B cell (primary cell): ENCODE measurements at regions not wholly inside any gene's neighbourhood (a gene's known extent, or its start where the extent isn't known, plus 50 kb on each side); places are given as distances from the start of the nearest gene placed in this dataset.

Experiments used
- ATAC-seq: fragments of 200-7000 bp; cut with Tn5 transposase; one replicate; pipeline ENCODE4 v1.10.0; 2021; ENCODE audit warnings: low read depth, mild to moderate bottlenecking, moderate number of reproducible peaks, moderate library complexity
- CTCF ChIA-PET: fragments of 350-600 bp; sonication (Branson Sonifier 250); formaldehyde crosslinking; loops from one replicate; lab custom pipeline; 2021; ENCODE audit warnings: antibody characterized with exemption, inconsistent platforms; lab: Charles Lee
- POLR2A ChIA-PET: fragments of 350-600 bp; sonication (Branson Sonifier 250); formaldehyde crosslinking; loops from one replicate; lab custom pipeline; 2021; ENCODE audit warnings: antibody characterized with exemption; lab: Charles Lee
- DNase-seq: peaks from one replicate; pipeline ENCODE4 v3.0.0; 2013
- H2AFZ ChIP-seq: 2 replicates; pipeline ENCODE4 v1.6.1; 2012; ENCODE audit warnings: mild to moderate bottlenecking, low read depth, low read length; ENCODE audit not compliant: insufficient read depth, poor library complexity, severe bottlenecking
- H3K27ac ChIP-seq, 2 donors: 1 replicate in 1 of 2; 2 replicates in 1 of 2; pipeline ENCODE4 v1.5.1; 2012 to 2013; ENCODE audit warnings: low read length in 2 of 2, mild to moderate bottlenecking in 2 of 2, moderate library complexity in 1 of 2
- H3K27me3 ChIP-seq, 4 experiments: fragments of 200-600 bp in 1 of 4; sonication (generic) in 1 of 4; replicated peaks in 1 of 4; 1 replicate in 2 of 4; 2 replicates in 2 of 4; pipeline versions ENCODE4 v1.6.1 to v1.7.0; 2013 to 2016; ENCODE audit warnings: low read length in 3 of 4, mild to moderate bottlenecking in 2 of 4, mixed read lengths in 1 of 4, moderate library complexity in 1 of 4; ENCODE audit not compliant: insufficient read depth in 4 of 4, control insufficient read depth in 3 of 4; ENCODE audit errors: control extremely low read depth in 1 of 4
- H3K36me3 ChIP-seq, 2 experiments: replicated peaks in 1 of 2; 1 replicate in 1 of 2; 2 replicates in 1 of 2; pipeline versions ENCODE4 v1.6.1 to v1.7.1; 2013; ENCODE audit warnings: low read length in 1 of 2; ENCODE audit not compliant: insufficient read depth in 2 of 2, control insufficient read depth in 1 of 2; ENCODE audit errors: control extremely low read depth in 1 of 2, extremely low read depth in 1 of 2
- H3K4me1 ChIP-seq, 2 donors: fragments of 200-600 bp in 1 of 2; sonication (generic) in 1 of 2; 1 replicate in 1 of 2; 2 replicates in 1 of 2; pipeline versions ENCODE4 v1.5.1 to v1.6.1; 2013 to 2017; ENCODE audit warnings: low read length in 2 of 2; ENCODE audit not compliant: control insufficient read depth in 2 of 2, insufficient read depth in 2 of 2
- H3K4me2 ChIP-seq: replicated peaks from 2 replicates; pipeline ENCODE3; 2012; ENCODE audit warnings: mild to moderate bottlenecking, low read depth, low read length; ENCODE audit not compliant: poor library complexity, severe bottlenecking
- H3K4me3 ChIP-seq, 5 experiments: fragments of 200-600 bp in 1 of 5; sonication (generic) in 1 of 5; 1 replicate in 3 of 5; 2 replicates in 2 of 5; pipeline versions ENCODE4 v1.5.1 to v1.7.0; 2011 to 2016; ENCODE audit warnings: low read length in 4 of 5, mild to moderate bottlenecking in 4 of 5, low read depth in 2 of 5, control low read depth in 1 of 5, moderate library complexity in 1 of 5; ENCODE audit not compliant: insufficient read depth in 1 of 5; ENCODE audit errors: control extremely low read depth in 1 of 5, extremely low read depth in 1 of 5
- H3K79me2 ChIP-seq: fragments of 200-600 bp; sonication (generic); one replicate; pipeline ENCODE4 v1.6.0; 2016; ENCODE audit warnings: low read length; ENCODE audit not compliant: control insufficient read depth, insufficient read depth
- H3K9ac ChIP-seq: fragments of 200-600 bp; sonication (generic); 2 replicates; pipeline ENCODE4 v1.6.1; 2017; ENCODE audit warnings: mild to moderate bottlenecking, low read length, moderate library complexity
- H3K9me3 ChIP-seq, 3 donors: one replicate each; pipeline versions ENCODE4 v1.6.1 to v1.7.1; 2013; ENCODE audit warnings: low read length in 2 of 3; ENCODE audit not compliant: control insufficient read depth in 2 of 3, insufficient read depth in 1 of 3; ENCODE audit errors: control extremely low read depth in 1 of 3
- H4K20me1 ChIP-seq: 2 replicates; pipeline ENCODE4 v1.6.0; 2012; ENCODE audit warnings: mild to moderate bottlenecking, low read length; ENCODE audit not compliant: insufficient read depth, control insufficient read depth, poor library complexity, severe bottlenecking
- H3K27ac Mint-ChIP-seq: one replicate; pipeline ENCODE4 v1.8.0; 2021; ENCODE audit warnings: mixed read lengths
- H3K27me3 Mint-ChIP-seq: one replicate; pipeline ENCODE4 v1.8.0; 2021; ENCODE audit warnings: mixed read lengths
- H3K4me1 Mint-ChIP-seq: one replicate; pipeline ENCODE4 v1.8.0; 2021; ENCODE audit warnings: mixed read lengths
- H3K4me3 Mint-ChIP-seq: one replicate; pipeline ENCODE4 v1.8.0; 2021; ENCODE audit warnings: mixed read lengths
- H3K9me3 Mint-ChIP-seq: one replicate; pipeline ENCODE4 v1.8.0; 2022; ENCODE audit warnings: mixed read lengths; ENCODE audit not compliant: insufficient read depth
- CTCF ChIP-seq: fragments of 200-600 bp; IDR thresholded peaks from one replicate; pipeline ENCODE4 v1.8.0; 2022; ENCODE audit warnings: antibody characterized with exemption, mild to moderate bottlenecking
- EZH2 ChIP-seq: IDR thresholded peaks from 2 replicates; pipeline ENCODE4 v1.6.1; 2012; ENCODE audit warnings: borderline replicate concordance, low read depth, mild to moderate bottlenecking, moderate library complexity, low read length; ENCODE audit not compliant: insufficient read depth, poor library complexity, severe bottlenecking
- WGBS: methylation state at CpG from one replicate; pipeline ENCODE4 v1.1.5; 2013; ENCODE audit warnings: missing lambda C conversion rate; ENCODE audit not compliant: insufficient coverage; 5-methylcytosine and 5-hydroxymethylcytosine counted together
- intact Hi-C: fragments of 100-400 bp; cut with micrococcal nuclease; formaldehyde crosslinking; loops from one replicate; pipeline ENCODE4 v1.10.0; 2022

- Mint-ChIP-seq H3K9me3 (peaks cover 12% of the 10 kb centered on the region), H3K4me3 (no peak overlapping the region), H3K27me3 (no peaks in the 10 kb centered on the region), H3K4me1 (no peaks in the 10 kb centered on the region), H3K27ac (no peak overlapping the region)
- ATAC-seq (no peak), DNase-seq (no peak)
- Histone ChIP-seq H3K9me3 (peaks cover 0 to 9% (median 3%) of the 10 kb centered on the region in 3 donors), H3K79me2 (no peaks in the 10 kb centered on the region), H2AFZ (no peak overlapping the region), H4K20me1 (no peaks in the 10 kb centered on the region), H3K4me3 (no peak overlapping the region), H3K27me3 (no peaks in the 10 kb centered on the region), H3K36me3 (no peaks in the 10 kb centered on the region), H3K4me1 (no peaks in the 10 kb centered on the region), H3K9ac (no peak overlapping the region), H3K27ac (no peak overlapping the region), H3K4me2 (no peak overlapping the region)
- intact Hi-C loops = no loop called here
- POLR2A ChIA-PET = no interaction called here
- WGBS = 100% methylated on average over 2 of the region's 3 CpGs
- no peak for TF ChIP-seq CTCF
- TF ChIP-seq EZH2 = no peak
- CTCF ChIA-PET = interaction anchor here (3.5 kb wide), 1 partner anchor 10 kb away, joined by 11 read pairs; no protein-coding TSS in a partner anchor
Observed at GRCh38 chr2:57528499-57528898, 518.1 kb upstream of the VRK2 start.

GRCh38 chr2:57534358-57534757, 512.2 kb upstream of the VRK2 start:
- H3K4me1 ChIP-seq = no peaks in the 10 kb centered on the region
- H3K4me3 ChIP-seq = no peak overlapping the region
- no peaks in the 10 kb centered on the region for H3K9me3 ChIP-seq
- CTCF ChIA-PET = no interaction called here
- no peaks in the 10 kb centered on the region for H3K36me3 ChIP-seq
- Mint-ChIP-seq H3K9me3 (no peaks in the 10 kb centered on the region), H3K4me1 (no peaks in the 10 kb centered on the region), H3K27me3 (no peaks in the 10 kb centered on the region), H3K27ac (no peak overlapping the region), H3K4me3 (no peak overlapping the region)
- no peaks in the 10 kb centered on the region for H3K27me3 ChIP-seq
- H3K4me2 ChIP-seq = no peak overlapping the region
- H2AFZ ChIP-seq = no peak overlapping the region
- ATAC-seq (no peak), DNase-seq (no peak)
- H3K27ac ChIP-seq = no peak overlapping the region
- H3K79me2 ChIP-seq = no peaks in the 10 kb centered on the region
- intact Hi-C loops = no loop called here
- H3K9ac ChIP-seq = no peak overlapping the region
- TF ChIP-seq CTCF = no peak
- no peak for TF ChIP-seq EZH2
- no peaks in the 10 kb centered on the region for H4K20me1 ChIP-seq
- POLR2A ChIA-PET = no interaction called here
